GM21619 (cell line): ENCODE measurements at regions not wholly inside any gene's neighbourhood (a gene's known extent, or its start where the extent isn't known, plus 50 kb on each side); places are given as distances from the start of the nearest gene placed in this dataset.

Experiments
- ATAC-seq: cut with Tn5 transposase; IDR thresholded peaks from one replicate; pipeline ENCODE4 v1.9.1; 2021; ENCODE audit not compliant: unreplicated experiment

- no peak for ATAC-seq
Measured at GRCh38 chr13:104372095-104372655, 1306.0 kb upstream of the SLC10A2 start.

DNA sequence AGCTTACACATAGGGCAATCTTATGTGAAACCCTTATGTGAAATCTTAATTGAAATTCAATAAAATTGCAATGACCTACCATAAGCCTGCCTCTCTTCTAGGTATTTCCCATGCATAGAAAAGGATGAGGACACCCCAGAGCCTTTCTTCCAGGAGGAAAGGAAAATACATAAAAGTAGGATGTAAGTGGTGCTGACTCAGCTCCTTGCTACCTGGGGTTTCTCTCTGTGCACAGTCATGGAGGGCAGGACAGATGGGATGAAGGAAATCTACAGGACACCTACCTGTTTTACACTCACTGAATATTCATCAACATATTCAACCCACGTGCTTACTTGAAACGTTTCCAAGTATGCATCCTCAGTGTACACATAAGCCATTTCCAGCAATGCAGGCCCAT lies 1299.2 kb upstream of the SLC10A2 start:
- no peak for ATAC-seq

DNA sequence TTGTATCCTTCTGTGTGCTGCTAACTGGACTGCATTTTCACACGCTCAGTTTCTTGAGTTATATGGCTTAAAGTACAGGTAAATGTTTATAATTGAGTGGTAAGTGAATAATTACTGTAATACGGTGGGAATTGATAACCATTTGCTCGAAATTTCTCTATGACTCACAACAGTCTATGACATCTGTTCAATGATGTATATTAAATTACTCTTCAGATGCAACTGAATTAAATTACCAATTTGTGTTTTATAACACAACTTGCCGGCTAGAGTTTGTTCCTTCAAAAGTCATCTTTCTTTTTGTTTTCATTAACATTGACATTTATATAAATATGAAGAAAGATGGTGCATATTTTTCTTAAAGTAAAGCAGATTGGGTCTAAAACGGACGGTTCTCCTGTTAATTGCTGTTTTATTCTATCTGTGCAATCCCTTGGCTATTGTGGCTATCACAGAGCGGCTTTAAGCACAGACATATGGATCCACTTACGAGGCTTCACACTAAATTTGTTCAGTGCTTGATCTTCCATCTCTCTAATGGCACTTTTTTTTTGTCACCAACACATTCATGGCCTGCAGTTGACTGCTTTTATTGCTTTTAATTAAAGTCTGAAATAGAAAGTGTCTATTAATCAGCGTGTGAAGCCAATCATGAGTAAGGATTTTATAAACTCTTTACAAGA lies 1291.6 kb upstream of the SLC10A2 start:
- ATAC-seq: no peak

DNA sequence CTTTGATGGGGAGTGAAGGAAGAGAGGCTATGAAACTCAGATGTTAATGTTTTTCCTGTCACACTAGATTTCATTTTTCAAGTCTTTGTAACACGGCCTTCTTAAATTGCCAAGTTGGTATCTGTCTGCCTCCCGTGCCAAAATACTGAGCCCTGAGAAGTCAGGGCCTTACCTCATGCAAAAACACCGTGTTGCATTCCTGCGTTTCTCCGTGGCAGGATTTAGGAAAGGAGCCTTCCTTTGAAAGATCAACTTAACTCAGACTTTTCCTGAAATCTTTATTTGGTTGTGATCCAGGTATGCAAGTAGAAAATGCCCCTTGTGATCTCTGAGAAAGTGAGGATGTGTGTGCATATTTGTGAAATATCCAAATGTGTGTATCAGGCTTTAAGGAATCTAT lies 1291.0 kb upstream of the SLC10A2 start:
- no peak for ATAC-seq

GRCh38 chr13:104355041-104355670 lies 1288.9 kb upstream of the SLC10A2 start:
- no peak for ATAC-seq

GRCh38 chr13:104327211-104327610 lies 1261.0 kb upstream of the SLC10A2 start:
- ATAC-seq: no peak

GRCh38 chr13:104326523-104326922 lies 1260.3 kb upstream of the SLC10A2 start:
- ATAC-seq: no peak

- ATAC-seq: no peak
Measured at GRCh38 chr13:104321756-104322155, 1255.5 kb upstream of the SLC10A2 start.

DNA sequence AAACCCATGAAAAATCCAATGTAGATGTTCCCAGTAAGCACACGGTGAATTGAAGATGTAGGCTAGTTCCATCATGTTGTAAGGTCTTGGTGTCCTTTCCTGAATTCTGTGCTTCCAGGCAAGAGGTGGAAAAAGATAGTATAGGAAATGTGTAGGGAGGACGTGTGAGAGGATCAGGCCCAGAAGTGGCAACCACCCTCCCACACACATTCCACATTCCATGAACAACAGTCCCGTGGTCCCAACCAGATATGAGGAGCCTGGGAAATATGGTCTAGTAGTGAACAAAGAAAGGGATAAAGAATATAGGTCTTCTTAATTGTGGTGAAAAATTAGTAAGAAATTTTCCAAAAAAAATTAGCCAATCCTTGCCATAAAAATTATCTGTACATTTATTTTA lies 1254.2 kb upstream of the SLC10A2 start:
- no peak for ATAC-seq

- ATAC-seq: no peak
Measured at GRCh38 chr13:104318121-104318520, 1251.9 kb upstream of the SLC10A2 start.

- ATAC-seq: no peak
Measured at GRCh38 chr13:104315606-104316005, 1249.4 kb upstream of the SLC10A2 start.

DNA sequence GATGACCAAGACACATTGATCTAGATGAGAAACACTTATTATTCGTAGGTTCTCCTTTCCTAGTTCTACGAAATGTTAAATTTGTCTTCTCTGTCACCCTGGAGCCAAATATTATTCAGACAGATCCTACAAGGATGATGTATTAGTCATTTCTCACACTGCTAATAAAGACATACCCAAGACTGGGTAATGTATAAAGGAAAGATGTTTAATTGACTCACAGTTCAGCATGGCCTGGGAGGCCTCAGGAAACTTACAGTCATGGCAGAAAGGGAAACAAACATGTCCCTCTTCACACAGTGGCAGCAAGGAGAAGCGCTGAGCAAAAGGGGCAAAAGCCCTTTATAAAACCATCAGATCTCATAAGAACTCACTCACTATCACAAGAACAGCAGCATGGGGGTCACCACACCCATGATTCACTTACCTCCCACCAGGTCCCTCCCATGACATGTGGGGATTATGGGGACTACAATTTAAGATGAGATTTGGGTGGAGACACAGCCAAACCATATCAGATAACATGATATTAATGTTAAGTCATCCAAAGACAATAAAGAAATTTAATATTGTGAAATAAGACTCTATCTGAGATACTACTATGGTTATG lies 1248.8 kb upstream of the SLC10A2 start:
- ATAC-seq: no peak

DNA sequence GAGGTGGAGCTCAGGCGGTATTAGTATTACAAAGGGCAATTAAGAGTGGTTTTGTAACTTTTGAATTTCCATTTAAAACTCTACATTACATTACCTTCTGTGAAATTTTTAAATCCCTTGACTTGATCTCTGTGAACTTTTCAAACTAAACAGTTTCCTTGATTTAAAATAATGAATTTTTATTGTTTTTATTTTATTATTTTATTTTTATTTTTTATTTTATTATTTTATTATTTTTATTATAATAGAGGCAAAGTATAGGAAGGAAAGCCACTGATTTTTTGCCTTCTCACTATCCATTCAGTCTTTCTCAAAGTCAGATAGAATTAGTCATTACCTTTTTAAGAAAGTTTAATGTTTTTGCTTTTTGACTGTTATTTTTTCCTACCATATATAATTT lies 1248.1 kb upstream of the SLC10A2 start:
- no peak for ATAC-seq

- no peak for ATAC-seq
Measured at GRCh38 chr13:104310861-104311260, 1244.6 kb upstream of the SLC10A2 start.

DNA sequence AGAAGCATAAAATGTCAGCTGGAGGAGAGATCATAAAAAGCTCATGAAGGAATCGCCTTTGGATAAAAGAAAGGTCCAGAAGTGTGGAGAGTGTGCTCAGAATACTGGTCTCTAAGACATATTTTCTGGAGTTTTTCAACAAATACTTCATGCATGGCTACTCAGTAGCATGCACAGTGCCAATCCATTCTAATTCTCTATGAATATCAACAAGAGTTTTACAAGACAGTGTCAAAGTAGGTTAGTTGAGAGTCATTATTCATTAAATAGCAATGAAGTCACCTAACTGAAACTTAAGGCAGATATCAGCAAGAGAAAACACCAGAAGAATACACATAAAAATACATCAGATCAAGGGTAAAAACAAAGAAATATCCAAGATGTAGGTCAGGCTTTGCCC lies 1243.2 kb upstream of the SLC10A2 start:
- ATAC-seq: no peak

- ATAC-seq: no peak
Measured at GRCh38 chr13:104301171-104301975, 1235.2 kb upstream of the SLC10A2 start.

DNA sequence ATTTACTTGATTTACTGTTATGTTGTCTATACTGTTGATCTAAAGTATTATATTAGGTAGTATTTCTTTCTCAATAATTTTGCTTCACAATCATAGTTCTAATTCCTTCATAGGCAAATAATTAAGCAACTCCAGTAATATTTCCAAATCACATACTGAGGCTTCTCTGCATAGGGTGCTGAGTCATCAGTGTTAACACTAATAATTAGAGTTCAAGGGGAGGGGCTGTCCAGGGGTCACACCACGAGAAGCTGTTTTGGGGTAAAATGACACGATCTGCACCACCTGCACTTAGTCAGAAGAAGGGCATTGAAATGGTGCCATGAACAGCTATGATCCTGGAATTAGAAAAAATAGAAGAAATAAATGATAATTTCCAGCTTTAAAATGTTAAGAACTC lies 1230.9 kb upstream of the SLC10A2 start:
- ATAC-seq: no peak

DNA sequence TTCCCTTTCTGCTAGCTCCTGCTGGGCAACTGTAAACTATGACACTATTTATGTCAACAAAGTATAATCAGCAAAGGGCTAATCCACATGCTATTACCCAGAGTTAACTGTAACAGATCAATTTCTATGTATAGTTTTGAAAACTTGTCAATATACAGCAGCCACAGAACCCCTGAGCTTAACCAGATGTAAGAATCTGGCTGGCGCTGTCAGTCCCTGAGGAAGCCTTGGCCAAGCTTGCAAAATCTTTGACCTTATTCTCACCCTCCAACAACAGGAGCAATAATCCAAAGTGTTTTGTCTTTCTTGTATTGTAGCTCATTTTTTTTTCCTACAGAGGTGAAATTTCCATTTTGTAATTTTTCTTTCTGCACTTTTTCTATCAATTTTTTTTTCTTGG lies 1230.1 kb upstream of the SLC10A2 start:
- ATAC-seq: no peak

- ATAC-seq: no peak
Measured at GRCh38 chr13:104295537-104295936, 1229.3 kb upstream of the SLC10A2 start.

- no peak for ATAC-seq
Measured at GRCh38 chr13:104289400-104289799, 1223.2 kb upstream of the SLC10A2 start.

DNA sequence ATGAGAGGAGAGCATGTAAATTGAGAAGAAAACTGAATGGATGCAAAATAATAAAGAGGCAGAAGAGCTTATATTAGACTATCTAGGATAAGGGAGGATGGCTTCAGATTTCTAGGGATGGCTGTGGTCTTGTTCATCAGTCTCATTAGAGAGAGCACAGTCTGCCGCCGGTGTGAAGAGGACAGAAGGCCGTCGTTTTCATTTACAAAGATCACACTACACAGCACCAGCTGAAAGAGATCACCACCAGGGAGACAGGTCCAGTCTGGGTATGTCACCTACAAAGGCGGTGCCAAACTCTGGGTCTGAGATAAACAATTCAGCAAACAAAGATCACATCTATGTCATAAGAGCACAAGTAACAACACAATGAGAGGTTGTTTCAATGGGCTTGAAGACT lies 1222.3 kb upstream of the SLC10A2 start:
- no peak for ATAC-seq
